Immature natural killer cell (primary cell): ENCODE measurements at regions not wholly inside any gene's neighbourhood (a gene's known extent, or its start where the extent isn't known, plus 50 kb on each side); places are given as distances from the start of the nearest gene placed in this dataset.
"Not testable (repeated sequence)": the region's sequence is repeated elsewhere in the genome, so short reads cannot be mapped to it uniquely, and the experiment has no call there.

Experiments used
- DNase-seq, 3 donors: peaks; one replicate each; pipeline ENCODE4 v3.0.0; 2022; ENCODE audit warnings: mixed read lengths in 1 of 3
- H3K27ac Mint-ChIP-seq, 6 donors: one replicate each; pipeline ENCODE4 v1.8.0; 2020; ENCODE audit warnings: mixed read lengths in 6 of 6, mild to moderate bottlenecking in 5 of 6, inconsistent platforms in 4 of 6, moderate library complexity in 3 of 6
- H3K27me3 Mint-ChIP-seq, 3 donors: one replicate each; pipeline ENCODE4 v1.8.0; 2020 to 2021; ENCODE audit warnings: low read depth in 3 of 3, mild to moderate bottlenecking in 3 of 3, mixed read lengths in 3 of 3, moderate library complexity in 3 of 3, inconsistent platforms in 1 of 3
- H3K36me3 Mint-ChIP-seq, 3 donors: one replicate each; pipeline ENCODE4 v1.8.0; 2020; ENCODE audit warnings: mixed read lengths in 3 of 3, inconsistent platforms in 2 of 3, mild to moderate bottlenecking in 2 of 3
- H3K4me1 Mint-ChIP-seq, 2 donors: one replicate each; pipeline ENCODE4 v1.8.0; 2020; ENCODE audit warnings: inconsistent platforms in 2 of 2, mild to moderate bottlenecking in 2 of 2, mixed read lengths in 2 of 2, moderate library complexity in 1 of 2
- H3K4me3 Mint-ChIP-seq, 5 donors: one replicate each; pipeline ENCODE4 v1.8.0; 2020; ENCODE audit warnings: mild to moderate bottlenecking in 5 of 5, mixed read lengths in 5 of 5, inconsistent platforms in 3 of 5, moderate library complexity in 3 of 5
- H3K9me3 Mint-ChIP-seq, 6 donors: one replicate each; pipeline ENCODE4 v1.8.0; 2020; ENCODE audit warnings: mild to moderate bottlenecking in 6 of 6, mixed read lengths in 6 of 6, inconsistent platforms in 4 of 6, moderate library complexity in 3 of 6

GRCh38 chr18:56279816-56280215, 358.6 kb downstream of the TXNL1 start:
- not testable (repeated sequence) for H3K4me1 Mint-ChIP-seq, H3K27me3 Mint-ChIP-seq, H3K4me3 Mint-ChIP-seq, H3K9me3 Mint-ChIP-seq, H3K27ac Mint-ChIP-seq, H3K36me3 Mint-ChIP-seq, DNase-seq

GRCh38 chr18:56278421-56279003, 359.9 kb downstream of the TXNL1 start:
- Mint-ChIP-seq H3K4me1 (no peaks in the 10 kb centered on the region), H3K4me3 (no peak overlapping the region), H3K36me3 (no peaks in the 10 kb centered on the region), H3K9me3 (no peaks in the 10 kb centered on the region), H3K27me3 (peaks cover 0 to 1% (median 0%) of the 10 kb centered on the region in 3 donors), H3K27ac (no peak overlapping the region)
- no peak for DNase-seq

GRCh38 chr18:56276466-56276865, 361.9 kb downstream of the TXNL1 start:
- Mint-ChIP-seq H3K27me3 (peaks cover 0 to 1% (median 0%) of the 10 kb centered on the region in 3 donors), H3K4me3 (no peak overlapping the region), H3K9me3 (peaks cover 0 to 2% (median 0%) of the 10 kb centered on the region in 6 donors)

DNA sequence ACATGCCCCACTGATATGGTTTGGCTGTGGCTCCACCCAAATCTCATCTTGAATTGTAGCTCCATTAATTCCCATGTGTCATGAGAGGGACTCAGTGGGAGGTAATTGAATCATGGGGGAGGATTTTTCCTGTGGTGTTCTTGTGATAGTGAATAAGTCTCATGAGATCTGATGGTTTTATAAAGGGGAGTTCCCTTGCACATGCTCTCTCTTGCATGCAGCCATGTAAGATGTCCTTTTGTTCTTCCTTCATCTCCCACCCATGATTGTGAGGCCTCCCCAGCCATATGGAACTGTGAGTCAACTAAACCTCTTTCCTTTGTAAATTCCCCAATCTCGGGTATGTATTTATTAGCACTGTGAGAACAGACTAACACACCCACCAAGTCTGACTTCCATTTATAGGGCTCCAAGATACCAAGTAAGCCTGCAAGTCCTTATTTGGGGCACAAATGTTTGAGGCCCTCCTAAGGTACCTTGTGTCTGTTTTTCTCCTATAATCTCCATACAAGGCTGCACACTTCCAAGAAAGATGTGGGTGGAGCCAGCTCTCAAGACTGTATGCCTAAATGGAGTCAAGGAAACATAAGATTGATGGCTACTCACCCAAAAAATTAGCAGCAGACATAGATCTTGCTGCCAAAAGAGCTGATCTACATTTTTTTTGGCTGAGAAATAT, 364.7 kb downstream of the TXNL1 start:
- H3K27ac Mint-ChIP-seq = no peak overlapping the region
- peaks cover 0 to 4% (median 0%) of the 10 kb centered on the region in 6 donors for H3K9me3 Mint-ChIP-seq
- H3K4me1 Mint-ChIP-seq = no peaks in the 10 kb centered on the region
- no peak overlapping the region for H3K4me3 Mint-ChIP-seq
- peaks cover 0 to 1% (median 0%) of the 10 kb centered on the region in 3 donors for H3K27me3 Mint-ChIP-seq
- no peaks in the 10 kb centered on the region for H3K36me3 Mint-ChIP-seq
- DNase-seq = no peak

More at GRCh38 chr18:56276466-56276865, 361.9 kb downstream of the TXNL1 start:
- no peak for DNase-seq
- Mint-ChIP-seq H3K27ac (no peak overlapping the region), H3K36me3 (no peaks in the 10 kb centered on the region), H3K4me1 (no peaks in the 10 kb centered on the region)

DNA sequence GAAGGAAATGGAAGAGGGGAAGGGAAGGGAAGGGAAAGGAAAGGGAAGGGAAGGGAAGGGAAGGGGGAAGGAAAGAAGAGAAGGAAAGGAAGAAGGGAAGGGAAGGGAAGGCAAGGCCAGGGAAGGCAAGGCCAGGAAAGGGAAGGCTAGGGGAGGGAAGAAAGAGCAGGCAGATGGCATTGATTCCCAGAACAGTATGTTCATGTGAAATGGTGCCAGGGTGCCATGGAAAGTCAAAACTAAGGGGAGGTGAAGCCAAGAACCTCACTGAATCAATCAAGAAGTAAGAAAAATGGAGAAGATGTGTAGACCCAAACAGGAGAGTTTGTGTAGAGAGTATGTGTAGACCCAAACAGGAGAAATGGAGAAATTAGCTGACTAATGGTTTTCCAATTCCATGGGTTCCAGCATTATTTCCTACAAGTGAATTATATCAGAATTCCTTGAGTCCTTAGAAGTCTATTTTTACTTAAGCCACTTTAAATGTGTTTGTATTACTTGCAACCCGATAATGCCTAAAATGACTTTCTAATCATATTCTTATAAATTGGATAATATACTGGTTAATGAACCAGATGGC, 367.6 kb downstream of the TXNL1 start:
- no peak overlapping the region for H3K4me3 Mint-ChIP-seq
- H3K9me3 Mint-ChIP-seq = peaks cover 0 to 6% (median 2%) of the 10 kb centered on the region in 6 donors
- peaks cover 0 to 3% (median 0%) of the 10 kb centered on the region in 3 donors for H3K36me3 Mint-ChIP-seq
- H3K4me1 Mint-ChIP-seq = no peaks in the 10 kb centered on the region
- no peak overlapping the region for H3K27ac Mint-ChIP-seq
- peaks cover 0 to 1% (median 1%) of the 10 kb centered on the region in 3 donors for H3K27me3 Mint-ChIP-seq
- no peak for DNase-seq

DNA sequence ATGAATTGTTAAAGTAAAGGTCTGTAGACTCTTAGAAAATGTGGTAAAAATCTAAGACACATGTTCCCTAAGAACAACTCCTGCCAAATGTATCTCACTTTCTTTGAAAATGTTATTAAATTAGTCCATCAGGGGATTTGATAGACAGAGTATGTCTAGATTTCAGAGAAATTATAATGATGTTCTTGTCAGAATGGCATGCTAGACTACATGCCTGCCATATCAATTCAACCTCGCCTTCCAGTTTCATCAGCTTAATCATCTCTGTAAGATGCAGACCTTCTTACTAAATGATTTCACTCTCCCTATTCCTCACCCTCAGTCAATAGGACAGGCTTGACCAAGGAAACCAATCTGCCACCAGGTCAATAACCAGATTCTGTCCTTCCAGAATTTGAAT, 368.4 kb downstream of the TXNL1 start:
- Mint-ChIP-seq H3K27ac (no peak overlapping the region), H3K4me3 (no peak overlapping the region), H3K4me1 (no peaks in the 10 kb centered on the region), H3K36me3 (peaks cover 0 to 3% (median 0%) of the 10 kb centered on the region in 3 donors), H3K9me3 (peaks cover 0 to 6% (median 2%) of the 10 kb centered on the region in 6 donors), H3K27me3 (peaks cover 0 to 1% (median 1%) of the 10 kb centered on the region in 3 donors)
- DNase-seq = no peak

DNA sequence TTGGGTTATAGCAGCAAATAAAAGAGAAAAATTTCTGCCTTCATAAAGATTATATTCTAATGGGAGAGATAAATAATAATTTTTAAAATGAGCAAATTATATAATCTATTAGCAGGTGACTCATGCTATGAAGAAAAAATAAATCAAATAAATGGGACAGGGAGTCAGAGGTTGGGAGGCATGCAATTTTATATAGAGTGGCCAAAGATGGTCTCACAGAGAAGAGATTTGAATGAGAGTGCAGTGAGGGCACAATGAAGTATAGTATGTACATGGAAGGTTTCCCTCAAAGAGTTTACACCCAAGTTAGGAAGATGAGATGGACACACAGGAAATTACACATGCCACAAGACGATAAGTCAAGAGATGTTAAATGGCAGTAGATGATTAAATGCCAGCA, 369.4 kb downstream of the TXNL1 start:
- Mint-ChIP-seq H3K9me3 (peaks cover 0 to 6% (median 2%) of the 10 kb centered on the region in 6 donors), H3K4me1 (no peaks in the 10 kb centered on the region), H3K27me3 (peaks cover 0 to 3% (median 1%) of the 10 kb centered on the region in 3 donors), H3K4me3 (no peak overlapping the region), H3K27ac (no peak overlapping the region), H3K36me3 (peaks cover 0 to 3% (median 0%) of the 10 kb centered on the region in 3 donors)
- no peak for DNase-seq

- no peak for DNase-seq
- Mint-ChIP-seq H3K9me3 (peaks cover 0 to 6% (median 2%) of the 10 kb centered on the region in 6 donors), H3K27ac (no peak overlapping the region), H3K36me3 (peaks cover 0 to 3% (median 0%) of the 10 kb centered on the region in 3 donors), H3K27me3 (peaks cover 0 to 3% (median 1%) of the 10 kb centered on the region in 3 donors), H3K4me3 (no peak overlapping the region), H3K4me1 (no peaks in the 10 kb centered on the region)
Observed at GRCh38 chr18:56267334-56267733, 371.1 kb downstream of the TXNL1 start.

- no peaks in the 10 kb centered on the region for H3K4me1 Mint-ChIP-seq
- peaks cover 0 to 5% (median 0%) of the 10 kb centered on the region in 6 donors for H3K9me3 Mint-ChIP-seq
- no peak for DNase-seq
- no peaks in the 10 kb centered on the region for H3K36me3 Mint-ChIP-seq
- no peak overlapping the region for H3K27ac Mint-ChIP-seq
- H3K27me3 Mint-ChIP-seq = peaks cover 0 to 1% (median 0%) of the 10 kb centered on the region in 3 donors
- no peak overlapping the region for H3K4me3 Mint-ChIP-seq
Observed at GRCh38 chr18:56258178-56258577, 380.2 kb downstream of the TXNL1 start.

GRCh38 chr18:56257205-56257604, 381.2 kb downstream of the TXNL1 start:
- Mint-ChIP-seq H3K4me1 (no peaks in the 10 kb centered on the region), H3K27ac (no peak overlapping the region), H3K9me3 (peaks cover 0 to 5% (median 0%) of the 10 kb centered on the region in 6 donors), H3K4me3 (no peak overlapping the region), H3K36me3 (no peaks in the 10 kb centered on the region), H3K27me3 (peaks cover 0 to 1% (median 0%) of the 10 kb centered on the region in 3 donors)
- no peak for DNase-seq

DNA sequence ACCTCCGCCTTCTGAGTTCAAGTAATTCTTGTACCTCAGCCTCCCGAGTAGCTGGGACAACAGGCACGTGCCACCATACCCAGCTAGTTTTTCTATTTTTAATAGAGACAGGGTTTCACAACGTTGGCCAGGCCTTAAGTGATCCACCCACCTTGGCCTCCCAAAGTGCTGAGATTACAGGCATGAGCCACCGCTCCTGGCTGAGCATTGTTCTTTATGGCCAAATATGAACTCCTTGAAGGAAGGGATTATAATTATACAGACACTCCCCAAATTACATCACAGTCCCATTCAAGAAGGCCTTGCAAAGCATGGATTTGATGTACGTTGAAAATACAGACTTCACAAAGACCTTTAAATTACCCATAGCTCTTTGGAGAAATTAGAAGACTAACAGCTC, 381.7 kb downstream of the TXNL1 start:
- Mint-ChIP-seq H3K4me1 (no peaks in the 10 kb centered on the region), H3K36me3 (no peaks in the 10 kb centered on the region), H3K4me3 (no peak overlapping the region), H3K9me3 (peaks cover 0 to 5% (median 0%) of the 10 kb centered on the region in 6 donors), H3K27me3 (peaks cover 0 to 1% (median 0%) of the 10 kb centered on the region in 3 donors), H3K27ac (no peak overlapping the region)
- no peak for DNase-seq

GRCh38 chr18:56255381-56255780, 383.0 kb downstream of the TXNL1 start:
- H3K36me3 Mint-ChIP-seq = no peaks in the 10 kb centered on the region
- no peaks in the 10 kb centered on the region for H3K4me1 Mint-ChIP-seq
- H3K27ac Mint-ChIP-seq = no peak overlapping the region
- H3K9me3 Mint-ChIP-seq = peaks cover 0 to 5% (median 0%) of the 10 kb centered on the region in 6 donors
- DNase-seq = no peak
- peaks cover 0 to 1% (median 0%) of the 10 kb centered on the region in 3 donors for H3K27me3 Mint-ChIP-seq
- no peak overlapping the region for H3K4me3 Mint-ChIP-seq

GRCh38 chr18:56252456-56252855, 385.9 kb downstream of the TXNL1 start:
- Mint-ChIP-seq H3K9me3 (peaks cover 0 to 5% (median 0%) of the 10 kb centered on the region in 6 donors), H3K36me3 (no peaks in the 10 kb centered on the region), H3K27ac (no peak overlapping the region), H3K4me3 (no peak overlapping the region), H3K27me3 (peaks cover 0 to 1% (median 0%) of the 10 kb centered on the region in 3 donors), H3K4me1 (peaks cover 2 to 12% of the 10 kb centered on the region in 2 donors)
- no peak for DNase-seq

DNA sequence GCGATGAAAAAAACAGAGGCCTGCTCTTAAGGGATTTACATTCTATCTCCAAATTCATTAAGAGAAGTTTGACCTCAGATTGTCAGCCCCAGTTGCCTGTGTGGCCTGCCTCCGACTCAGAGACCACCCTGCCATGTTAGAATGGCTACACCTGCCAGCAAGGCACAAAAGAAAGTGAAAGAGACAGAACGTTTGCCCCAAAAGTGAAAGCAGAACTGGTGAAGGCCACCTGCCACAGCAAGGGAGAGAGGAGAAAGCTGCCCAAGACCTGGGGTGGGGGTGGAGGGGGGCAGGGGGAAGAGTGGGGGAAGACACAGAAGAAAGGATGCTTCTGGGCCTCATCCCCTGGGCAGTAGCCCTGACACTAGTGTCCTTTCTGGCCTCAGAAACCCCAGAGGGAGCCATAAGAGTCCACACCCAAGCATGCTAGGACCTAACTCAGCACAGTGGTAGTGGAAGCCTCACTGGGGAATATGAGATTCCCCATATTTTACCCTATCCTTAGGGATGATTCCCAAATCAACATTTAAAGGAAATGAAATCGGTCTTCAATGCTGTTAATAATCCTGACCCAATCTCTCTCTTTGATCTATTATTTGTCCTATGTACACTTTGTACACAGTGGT, 389.7 kb downstream of the TXNL1 start:
- Mint-ChIP-seq H3K4me1 (peaks cover 2 to 12% of the 10 kb centered on the region in 2 donors), H3K4me3 (peak overlapping the region in 2 of 5 donors; percentile 13 to 22), H3K36me3 (no peaks in the 10 kb centered on the region), H3K27ac (peak overlapping the region in 1 of 6 donors; percentile 59), H3K27me3 (no peaks in the 10 kb centered on the region), H3K9me3 (peaks cover 0 to 4% (median under 1%) of the 10 kb centered on the region in 6 donors)
- DNase-seq = peak in 1 of 3 donors; percentile 3
